ACHN (cell line): ENCODE measurements at regions not wholly inside any gene's neighbourhood (a gene's known extent, or its start where the extent isn't known, plus 50 kb on each side); places are given as distances from the start of the nearest gene placed in this dataset.
"Not testable (repeated sequence)": the region's sequence is repeated elsewhere in the genome, so short reads cannot be mapped to it uniquely, and the experiment has no call there.

ENCODE experiments used
- DNase-seq: peaks from one replicate; pipeline ENCODE4 v3.0.0-alpha.2; 2015
- in situ Hi-C: cut with HindIII; loops from 2 replicates; pipeline ENCODE4 v1.10.0; 2017; ENCODE audit warnings: low sequenced_read_pairs, low pct_ligation_motif_present, low pct_unique_long_range_greater_than_20kb

- in situ Hi-C loops = no loop called here
- no peak for DNase-seq
These were observed 493.8 kb downstream of the SIPA1L2 start for GRCh38 chr1:232136136-232136535.

GRCh38 chr1:232134365-232134764 lies 495.6 kb downstream of the SIPA1L2 start:
- in situ Hi-C loops = no loop called here
- no peak for DNase-seq

- DNase-seq = no peak
- in situ Hi-C loops = no loop called here
These were observed 497.4 kb downstream of the SIPA1L2 start for GRCh38 chr1:232132572-232132971.

GRCh38 chr1:232131715-232132391 lies 498.1 kb downstream of the SIPA1L2 start:
- DNase-seq = no peak
- in situ Hi-C loops = no loop called here

- no peak for DNase-seq
- in situ Hi-C loops = no loop called here
These were observed 499.0 kb downstream of the SIPA1L2 start for GRCh38 chr1:232130815-232131480.

GRCh38 chr1:232127190-232127589 lies 500.6 kb downstream of the DISC1 start:
- peak; percentile 75 for DNase-seq

GRCh38 chr1:232123775-232124659 lies 497.4 kb downstream of the DISC1 start:
- in situ Hi-C loops = no loop called here
- no peak for DNase-seq

More at GRCh38 chr1:232127190-232127589, 500.6 kb downstream of the DISC1 start:
- in situ Hi-C loops = no loop called here

- in situ Hi-C loops, DNase-seq: not testable (repeated sequence)
These were observed 491.3 kb downstream of the DISC1 start for GRCh38 chr1:232117903-232118302.

GRCh38 chr1:232114985-232115384 lies 488.4 kb downstream of the DISC1 start:
- DNase-seq = no peak
- in situ Hi-C loops = no loop called here

- in situ Hi-C loops = no loop called here
- DNase-seq = no peak
These were observed 485.5 kb downstream of the DISC1 start for GRCh38 chr1:232112076-232112475.

- in situ Hi-C loops = no loop called here
- no peak for DNase-seq
These were observed 485.0 kb downstream of the DISC1 start for GRCh38 chr1:232111611-232112010.

GRCh38 chr1:232110281-232111090 lies 483.9 kb downstream of the DISC1 start:
- in situ Hi-C loops = no loop called here
- DNase-seq = no peak

GRCh38 chr1:232109391-232109790 lies 482.8 kb downstream of the DISC1 start:
- in situ Hi-C loops = no loop called here
- DNase-seq = no peak

GRCh38 chr1:232108598-232108997 lies 482.0 kb downstream of the DISC1 start:
- in situ Hi-C loops = no loop called here

GRCh38 chr1:232106415-232106814 lies 479.8 kb downstream of the DISC1 start:
- in situ Hi-C loops = no loop called here
- no peak for DNase-seq

More at GRCh38 chr1:232108598-232108997, 482.0 kb downstream of the DISC1 start:
- no peak for DNase-seq

- in situ Hi-C loops = no loop called here
- DNase-seq = no peak
These were observed 479.0 kb downstream of the DISC1 start for GRCh38 chr1:232105561-232105960.

GRCh38 chr1:232101231-232101630 lies 474.6 kb downstream of the DISC1 start:
- in situ Hi-C loops = no loop called here

GRCh38 chr1:232096751-232097150 lies 470.2 kb downstream of the DISC1 start:
- no peak for DNase-seq
- in situ Hi-C loops = no loop called here

More at GRCh38 chr1:232101231-232101630, 474.6 kb downstream of the DISC1 start:
- DNase-seq = no peak
